ENCODE measurements at regions not wholly inside any gene's neighbourhood (a gene's known extent, or its start where the extent isn't known, plus 50 kb on each side); places are given as distances from the start of the nearest gene placed in this dataset.

GRCh38 chr13:88154001-88154400, 482.8 kb downstream of the SLITRK5 start (continued):
- TF ChIP-seq CTCF (IDR thresholded peaks at IDR 0.05) = no peak
- no peak for TF ChIP-seq EHMT2 (IDR thresholded peaks at IDR 0.05; ENCODE audit: low read depth)
- no peak for TF ChIP-seq MAZ (IDR thresholded peaks at IDR 0.05; ENCODE audit: borderline replicate concordance, low read depth, low read length)
- no peak for TF ChIP-seq HEYL (CRISPR knock-in tag; IDR thresholded peaks at IDR 0.05)
- TF ChIP-seq GATA3 (IDR thresholded peaks at IDR 0.05; ENCODE audit: borderline replicate concordance) = no peak
- TF ChIP-seq FOSL2 (IDR thresholded peaks at IDR 0.05) = no peak
- no peak for TF ChIP-seq FOSL2 (CRISPR knock-in tag; IDR thresholded peaks at IDR 0.05)
- TF ChIP-seq CHD4 (IDR thresholded peaks at IDR 0.05; ENCODE audit: borderline replicate concordance) = no peak

DNA sequence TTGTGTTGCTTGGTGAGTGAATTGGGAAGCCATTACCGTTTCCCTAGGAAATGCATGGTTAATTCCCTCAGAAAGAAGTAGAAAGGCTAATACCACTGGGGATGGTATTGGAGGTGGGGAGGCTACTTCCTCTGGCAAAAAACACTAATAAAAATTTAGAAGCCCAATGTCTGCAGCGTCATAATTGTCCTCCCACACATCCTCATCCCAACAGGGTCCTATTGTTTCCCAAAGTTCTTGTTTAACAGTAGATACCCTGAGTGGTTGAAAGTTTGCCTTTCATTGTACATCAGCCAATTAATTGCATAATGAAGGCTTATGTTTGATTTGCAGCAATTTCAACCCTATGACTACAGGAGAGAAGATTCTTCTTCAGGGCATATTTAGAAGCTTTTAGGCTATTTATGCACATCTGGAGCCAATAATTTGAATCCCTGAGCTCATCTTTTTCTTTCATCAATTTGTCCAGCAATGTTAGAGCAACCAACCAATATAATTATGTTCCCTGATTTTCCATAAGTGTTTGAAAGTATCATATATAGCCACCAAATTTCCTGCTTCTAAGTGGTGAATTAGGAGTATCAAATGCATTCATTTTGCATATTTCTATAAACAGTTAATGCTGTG, 491.0 kb downstream of the SLITRK5 start:
- ATAC-seq (no peak), FAIRE-seq (no peak), DNase-seq (ENCODE audit: low read depth in 1 of 2, low spot score in 1 of 2) (no peak)
- H3K4me2 ChIP-seq = no peak overlapping the region
- H3K4me3 ChIP-seq = no peak overlapping the region
- no peak overlapping the region for H3K27ac ChIP-seq
- 13% methylated on average over 2 of the region's 2 CpGs for WGBS (ENCODE audit: missing lambda C conversion rate)
- no peaks in the 10 kb centered on the region for H3K9me3 ChIP-seq
- ChIA-PET POLR2A (no interaction called here), CTCF (no interaction called here)
- no peak for TF ChIP-seq HEYL (CRISPR knock-in tag; IDR thresholded peaks at IDR 0.05)
- TF ChIP-seq EHMT2 (IDR thresholded peaks at IDR 0.05; ENCODE audit: low read depth) = no peak
- TF ChIP-seq, protein P1, sequence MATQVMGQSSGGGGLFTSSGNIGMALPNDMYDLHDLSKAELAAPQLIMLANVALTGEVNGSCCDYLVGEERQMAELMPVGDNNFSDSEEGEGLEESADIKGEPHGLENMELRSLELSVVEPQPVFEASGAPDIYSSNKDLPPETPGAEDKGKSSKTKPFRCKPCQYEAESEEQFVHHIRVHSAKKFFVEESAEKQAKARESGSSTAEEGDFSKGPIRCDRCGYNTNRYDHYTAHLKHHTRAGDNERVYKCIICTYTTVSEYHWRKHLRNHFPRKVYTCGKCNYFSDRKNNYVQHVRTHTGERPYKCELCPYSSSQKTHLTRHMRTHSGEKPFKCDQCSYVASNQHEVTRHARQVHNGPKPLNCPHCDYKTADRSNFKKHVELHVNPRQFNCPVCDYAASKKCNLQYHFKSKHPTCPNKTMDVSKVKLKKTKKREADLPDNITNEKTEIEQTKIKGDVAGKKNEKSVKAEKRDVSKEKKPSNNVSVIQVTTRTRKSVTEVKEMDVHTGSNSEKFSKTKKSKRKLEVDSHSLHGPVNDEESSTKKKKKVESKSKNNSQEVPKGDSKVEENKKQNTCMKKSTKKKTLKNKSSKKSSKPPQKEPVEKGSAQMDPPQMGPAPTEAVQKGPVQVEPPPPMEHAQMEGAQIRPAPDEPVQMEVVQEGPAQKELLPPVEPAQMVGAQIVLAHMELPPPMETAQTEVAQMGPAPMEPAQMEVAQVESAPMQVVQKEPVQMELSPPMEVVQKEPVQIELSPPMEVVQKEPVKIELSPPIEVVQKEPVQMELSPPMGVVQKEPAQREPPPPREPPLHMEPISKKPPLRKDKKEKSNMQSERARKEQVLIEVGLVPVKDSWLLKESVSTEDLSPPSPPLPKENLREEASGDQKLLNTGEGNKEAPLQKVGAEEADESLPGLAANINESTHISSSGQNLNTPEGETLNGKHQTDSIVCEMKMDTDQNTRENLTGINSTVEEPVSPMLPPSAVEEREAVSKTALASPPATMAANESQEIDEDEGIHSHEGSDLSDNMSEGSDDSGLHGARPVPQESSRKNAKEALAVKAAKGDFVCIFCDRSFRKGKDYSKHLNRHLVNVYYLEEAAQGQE (IDR thresholded peaks at IDR 0.05) = no peak
- no peaks in the 10 kb centered on the region for H3K4me1 ChIP-seq

GRCh38 chr13:88176231-88176630, 505.1 kb downstream of the SLITRK5 start:
- no peak overlapping the region for H3K27ac ChIP-seq
- H3K9me3 ChIP-seq = no peaks in the 10 kb centered on the region
- no peak for TF ChIP-seq SMC3 (IDR thresholded peaks at IDR 0.05)
- TF ChIP-seq, protein P2, sequence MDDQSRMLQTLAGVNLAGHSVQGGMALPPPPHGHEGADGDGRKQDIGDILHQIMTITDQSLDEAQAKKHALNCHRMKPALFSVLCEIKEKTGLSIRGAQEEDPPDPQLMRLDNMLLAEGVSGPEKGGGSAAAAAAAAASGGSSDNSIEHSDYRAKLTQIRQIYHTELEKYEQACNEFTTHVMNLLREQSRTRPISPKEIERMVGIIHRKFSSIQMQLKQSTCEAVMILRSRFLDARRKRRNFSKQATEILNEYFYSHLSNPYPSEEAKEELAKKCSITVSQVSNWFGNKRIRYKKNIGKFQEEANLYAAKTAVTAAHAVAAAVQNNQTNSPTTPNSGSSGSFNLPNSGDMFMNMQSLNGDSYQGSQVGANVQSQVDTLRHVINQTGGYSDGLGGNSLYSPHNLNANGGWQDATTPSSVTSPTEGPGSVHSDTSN (IDR thresholded peaks at IDR 0.05) = no peak
- TF ChIP-seq BCL3 (IDR thresholded peaks at IDR 0.05) = no peak
- no peak for TF ChIP-seq EHF (CRISPR knock-in tag; IDR thresholded peaks at IDR 0.05)
- TF ChIP-seq, protein P1 (IDR thresholded peaks at IDR 0.05) = no peak
- no peak for TF ChIP-seq NR3C1 (IDR thresholded peaks at IDR 0.05)
- TF ChIP-seq HOXB5 (CRISPR knock-in tag; IDR thresholded peaks at IDR 0.05) = no peak
- TF ChIP-seq RCOR1 (IDR thresholded peaks at IDR 0.05; ENCODE audit: low read depth, low read length) = no peak
- ATAC-seq (no peak), DNase-seq (ENCODE audit: low read depth in 1 of 2, low spot score in 1 of 2) (no peak), FAIRE-seq (no peak)
- no peaks in the 10 kb centered on the region for H3K4me1 ChIP-seq
- no peak overlapping the region for H3K4me3 ChIP-seq
- no peak overlapping the region for H3K4me2 ChIP-seq
- ChIA-PET CTCF (no interaction called here), POLR2A (no interaction called here)
- WGBS (ENCODE audit: missing lambda C conversion rate) = 37% methylated on average over 4 of the region's 4 CpGs
